Thoracic aorta (tissue), 2 donors: ENCODE measurements at regions not wholly inside any gene's neighbourhood (a gene's known extent, or its start where the extent isn't known, plus 50 kb on each side); places are given as distances from the start of the nearest gene placed in this dataset.

Source experiments
- ATAC-seq: fragments of 150-250 bp; one replicate; pipeline ENCODE4 v1.8.0; 2017; ENCODE audit warnings: low read depth; ENCODE audit not compliant: insufficient number of reproducible peaks, low FRiP score
- DNase-seq: peaks from one replicate; pipeline ENCODE4 v3.0.0-alpha.2; 2020; ENCODE audit warnings: low spot score
- H3K27ac ChIP-seq, 2 donors: fragments of 200-600 bp; sonication (generic); 1 replicate in 1 of 2; 2 replicates in 1 of 2; pipeline ENCODE4 v1.5.1; 2016; ENCODE audit warnings: mild to moderate bottlenecking in 2 of 2, moderate library complexity in 2 of 2
- H3K27me3 ChIP-seq: fragments of 200-600 bp; sonication (generic); replicated peaks from 2 replicates; pipeline ENCODE4 v1.6.0; 2016; ENCODE audit warnings: mild to moderate bottlenecking; ENCODE audit not compliant: insufficient read depth
- H3K36me3 ChIP-seq: fragments of 200-600 bp; sonication (generic); one replicate; pipeline ENCODE4 v1.5.1; 2016
- H3K4me1 ChIP-seq, 2 donors: fragments of 200-600 bp; sonication (generic); 1 replicate in 1 of 2; 2 replicates in 1 of 2; pipeline versions ENCODE4 v1.5.1 to v1.6.0; 2016; ENCODE audit warnings: low read depth in 2 of 2, mild to moderate bottlenecking in 1 of 2; ENCODE audit not compliant: control insufficient read depth in 1 of 2
- H3K4me3 ChIP-seq: fragments of 200-600 bp; sonication (generic); 2 replicates; pipeline ENCODE4 v1.5.1; 2016; ENCODE audit warnings: mild to moderate bottlenecking
- H3K9me3 ChIP-seq: fragments of 200-600 bp; sonication (generic); 2 replicates; pipeline ENCODE4 v1.5.1; 2016
- CTCF ChIP-seq: fragments of 200-600 bp; sonication (generic); IDR thresholded peaks from one replicate; pipeline ENCODE4 v1.5.1; 2019; ENCODE audit warnings: antibody characterized with exemption

- DNase-seq: no peak
- H3K4me3 ChIP-seq: no peak overlapping the region
- TF ChIP-seq CTCF: no peak
- H3K27me3 ChIP-seq: no peaks in the 10 kb centered on the region
- no peaks in the 10 kb centered on the region for H3K9me3 ChIP-seq
- no peaks in the 10 kb centered on the region for H3K4me1 ChIP-seq
- H3K27ac ChIP-seq: no peak overlapping the region
- ATAC-seq: no peak
- no peaks in the 10 kb centered on the region for H3K36me3 ChIP-seq
Observed at GRCh38 chr7:42381161-42381560, 144.2 kb upstream of the GLI3 start.

GRCh38 chr7:42380401-42380800, 143.4 kb upstream of the GLI3 start:
- H3K4me3 ChIP-seq: no peak overlapping the region
- no peaks in the 10 kb centered on the region for H3K9me3 ChIP-seq
- no peaks in the 10 kb centered on the region for H3K4me1 ChIP-seq
- no peak for TF ChIP-seq CTCF
- no peaks in the 10 kb centered on the region for H3K36me3 ChIP-seq
- DNase-seq (no peak), ATAC-seq (no peak)
- no peaks in the 10 kb centered on the region for H3K27me3 ChIP-seq
- H3K27ac ChIP-seq: no peak overlapping the region

- Histone ChIP-seq H3K4me1 (no peaks in the 10 kb centered on the region), H3K27ac (no peak overlapping the region), H3K27me3 (no peaks in the 10 kb centered on the region), H3K4me3 (no peak overlapping the region), H3K9me3 (no peaks in the 10 kb centered on the region), H3K36me3 (no peaks in the 10 kb centered on the region)
- no peak for DNase-seq
- TF ChIP-seq CTCF: no peak
- no peak for ATAC-seq
Observed at GRCh38 chr7:42378149-42378548, 141.1 kb upstream of the GLI3 start.

GRCh38 chr7:42373285-42373684, 136.3 kb upstream of the GLI3 start:
- H3K36me3 ChIP-seq: no peaks in the 10 kb centered on the region
- H3K27me3 ChIP-seq: no peaks in the 10 kb centered on the region
- no peak overlapping the region for H3K4me3 ChIP-seq
- H3K27ac ChIP-seq: no peak overlapping the region
- no peaks in the 10 kb centered on the region for H3K4me1 ChIP-seq
- no peak for TF ChIP-seq CTCF
- no peaks in the 10 kb centered on the region for H3K9me3 ChIP-seq
- ATAC-seq: no peak
- no peak for DNase-seq

- no peak overlapping the region for H3K4me3 ChIP-seq
- no peaks in the 10 kb centered on the region for H3K4me1 ChIP-seq
- no peaks in the 10 kb centered on the region for H3K27me3 ChIP-seq
- TF ChIP-seq CTCF: no peak
- DNase-seq: no peak
- H3K27ac ChIP-seq: no peak overlapping the region
- no peak for ATAC-seq
- H3K9me3 ChIP-seq: no peaks in the 10 kb centered on the region
- no peaks in the 10 kb centered on the region for H3K36me3 ChIP-seq
Observed at GRCh38 chr7:42372479-42372878, 135.5 kb upstream of the GLI3 start.
